ENCODE measurements at regions not wholly inside any gene's neighbourhood (a gene's known extent, or its start where the extent isn't known, plus 50 kb on each side); places are given as distances from the start of the nearest gene placed in this dataset.
"Not testable (repeated sequence)": the region's sequence is repeated elsewhere in the genome, so short reads cannot be mapped to it uniquely, and the experiment has no call there.

DNA sequence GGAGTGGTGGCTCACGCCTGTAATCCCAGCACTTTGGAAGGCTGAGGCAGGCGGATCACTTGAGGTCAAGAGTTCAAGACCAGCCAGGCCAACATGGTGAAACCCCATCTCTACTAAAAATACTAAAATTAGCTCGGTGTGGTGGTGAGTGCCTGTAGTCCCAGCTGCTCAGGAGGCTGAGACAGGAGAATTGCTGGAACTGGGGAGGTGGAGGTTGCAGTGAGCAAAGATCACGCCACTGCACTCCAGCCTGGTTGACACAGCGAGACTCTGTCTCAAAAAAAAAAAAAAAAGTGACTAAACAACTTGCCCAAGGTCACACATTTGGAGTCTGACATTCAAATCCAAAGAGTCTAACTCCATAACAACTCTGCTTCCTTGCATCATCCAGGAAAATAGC, 192.4 kb upstream of the C16orf82 start:
- TF ChIP-seq, protein P1, sequence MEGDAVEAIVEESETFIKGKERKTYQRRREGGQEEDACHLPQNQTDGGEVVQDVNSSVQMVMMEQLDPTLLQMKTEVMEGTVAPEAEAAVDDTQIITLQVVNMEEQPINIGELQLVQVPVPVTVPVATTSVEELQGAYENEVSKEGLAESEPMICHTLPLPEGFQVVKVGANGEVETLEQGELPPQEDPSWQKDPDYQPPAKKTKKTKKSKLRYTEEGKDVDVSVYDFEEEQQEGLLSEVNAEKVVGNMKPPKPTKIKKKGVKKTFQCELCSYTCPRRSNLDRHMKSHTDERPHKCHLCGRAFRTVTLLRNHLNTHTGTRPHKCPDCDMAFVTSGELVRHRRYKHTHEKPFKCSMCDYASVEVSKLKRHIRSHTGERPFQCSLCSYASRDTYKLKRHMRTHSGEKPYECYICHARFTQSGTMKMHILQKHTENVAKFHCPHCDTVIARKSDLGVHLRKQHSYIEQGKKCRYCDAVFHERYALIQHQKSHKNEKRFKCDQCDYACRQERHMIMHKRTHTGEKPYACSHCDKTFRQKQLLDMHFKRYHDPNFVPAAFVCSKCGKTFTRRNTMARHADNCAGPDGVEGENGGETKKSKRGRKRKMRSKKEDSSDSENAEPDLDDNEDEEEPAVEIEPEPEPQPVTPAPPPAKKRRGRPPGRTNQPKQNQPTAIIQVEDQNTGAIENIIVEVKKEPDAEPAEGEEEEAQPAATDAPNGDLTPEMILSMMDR (IDR thresholded peaks at IDR 0.05; ENCODE audit: low read depth, low read length, poor library complexity, severe bottlenecking), result not testable (repeated sequence)
- TF ChIP-seq EZH2phosphoT487 (IDR thresholded peaks at IDR 0.05; ENCODE audit: borderline replicate concordance, low read length), result not testable (repeated sequence)
